Fibroblast of the conjunctiva (primary cell): ENCODE measurements at regions not wholly inside any gene's neighbourhood (a gene's known extent, or its start where the extent isn't known, plus 50 kb on each side); places are given as distances from the start of the nearest gene placed in this dataset.
A peak's percentile ranks its signal among the peaks of the same experiment; 100 is the strongest.

ENCODE experiments used
- DNase-seq: peaks from one replicate; pipeline ENCODE4 v3.0.0-alpha.2; 2010; ENCODE audit warnings: low read depth

DNA sequence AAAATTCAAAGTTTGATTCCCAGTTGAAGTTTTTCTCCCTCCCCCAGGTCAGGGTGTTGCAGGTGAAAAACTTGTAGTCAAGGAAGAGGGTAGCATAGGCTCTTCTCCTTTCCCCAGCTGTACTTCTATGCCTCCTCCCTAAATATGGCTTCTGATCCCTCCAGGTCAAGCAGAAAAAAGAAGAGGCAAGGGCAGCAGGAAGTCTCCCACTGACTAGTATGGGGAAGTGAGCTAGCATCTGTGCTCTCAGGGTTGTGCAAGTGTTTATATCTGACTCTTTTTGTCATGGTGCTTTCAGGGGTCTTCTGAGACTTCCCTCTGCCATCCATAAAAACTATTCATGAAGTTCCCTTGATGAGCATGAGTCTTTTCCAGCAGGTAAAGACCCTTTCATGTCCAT lies 76.0 kb downstream of the ATPSCKMT start:
- no peak for DNase-seq

DNA sequence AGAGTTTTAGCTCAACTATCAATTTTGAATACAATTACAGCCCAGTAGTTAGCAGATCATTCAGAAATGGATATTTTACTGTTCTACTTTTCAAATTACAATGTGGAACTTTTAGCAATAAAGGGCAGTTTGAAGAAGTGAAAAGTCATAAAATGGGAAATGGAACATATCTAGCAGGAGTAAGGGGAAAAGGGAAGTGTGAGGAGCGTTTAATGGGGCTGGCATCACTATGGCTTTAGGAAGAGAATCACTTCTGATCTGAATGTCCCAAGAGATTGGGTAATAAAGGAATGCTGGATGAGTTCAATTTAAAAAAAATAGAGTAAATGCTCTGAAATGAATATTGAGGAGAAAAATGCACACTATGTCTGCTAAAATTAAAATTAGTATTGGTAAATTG lies 77.4 kb downstream of the ATPSCKMT start:
- DNase-seq = no peak

DNA sequence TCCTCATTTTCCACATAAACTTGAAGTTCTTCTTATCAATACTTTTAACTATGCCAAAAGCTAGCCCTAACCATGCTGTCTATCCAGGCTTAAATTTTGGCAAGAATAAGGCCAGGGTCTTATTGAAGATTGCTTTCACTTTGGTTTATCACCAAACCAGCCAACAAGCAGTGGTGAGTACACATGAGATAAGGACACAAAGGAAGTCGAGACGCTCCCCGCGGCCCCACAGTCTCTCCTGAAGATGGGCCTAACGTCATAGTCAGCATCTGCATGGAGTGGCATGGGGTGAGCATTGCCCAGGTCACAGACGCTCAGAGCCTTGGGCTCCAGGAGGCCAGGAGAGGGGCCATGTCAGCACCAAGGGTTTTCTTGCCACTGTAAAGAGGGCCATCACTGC lies 80.3 kb downstream of the ATPSCKMT start:
- DNase-seq = no peak

GRCh38 chr5:10168254-10168653 lies 81.4 kb downstream of the ATPSCKMT start:
- DNase-seq = no peak

DNA sequence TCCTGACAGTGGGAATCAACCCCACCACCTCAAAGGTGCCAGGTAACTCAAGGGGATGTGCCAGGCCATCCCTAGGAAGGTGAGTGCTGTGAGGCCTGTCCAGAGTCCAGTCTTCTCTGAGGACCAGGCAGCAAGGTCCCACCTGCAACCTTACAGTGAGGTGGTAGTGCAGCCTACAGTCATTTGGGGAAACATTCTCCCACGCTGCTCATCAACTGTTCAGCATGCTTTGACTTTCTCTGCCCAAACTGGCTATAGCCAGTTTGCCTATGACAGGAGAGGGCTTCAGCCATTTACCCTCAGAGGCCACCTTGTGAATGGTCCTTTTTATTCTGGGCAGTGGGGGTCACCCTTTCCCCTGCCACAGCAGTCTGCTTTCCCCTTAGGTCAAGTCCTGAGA lies 81.9 kb downstream of the ATPSCKMT start:
- DNase-seq = no peak

DNA sequence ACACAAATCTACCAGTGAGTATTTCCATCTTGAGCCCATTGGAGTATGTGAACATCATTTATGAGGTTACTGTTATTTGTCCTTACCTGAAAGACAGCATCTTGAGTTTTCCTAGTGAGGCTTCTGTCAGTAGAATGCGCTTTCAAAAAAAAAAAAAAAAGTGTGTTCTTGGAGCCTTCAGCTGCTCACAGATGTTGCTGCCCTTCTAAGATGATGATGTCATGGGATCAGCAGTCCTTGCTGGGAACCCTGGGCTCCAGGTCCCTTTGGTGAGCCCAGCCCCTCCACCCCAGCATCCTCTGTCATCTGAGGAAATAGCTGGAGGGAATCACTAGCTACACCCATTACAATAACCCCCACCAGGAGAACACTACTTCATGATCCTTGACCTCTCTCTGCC lies 83.3 kb downstream of the ATPSCKMT start:
- DNase-seq = no peak

- no peak for DNase-seq
Observed at GRCh38 chr5:10162468-10162867, 87.2 kb downstream of the ATPSCKMT start.

- DNase-seq = no peak
Observed at GRCh38 chr5:10161778-10162177, 87.9 kb downstream of the ATPSCKMT start.

DNA sequence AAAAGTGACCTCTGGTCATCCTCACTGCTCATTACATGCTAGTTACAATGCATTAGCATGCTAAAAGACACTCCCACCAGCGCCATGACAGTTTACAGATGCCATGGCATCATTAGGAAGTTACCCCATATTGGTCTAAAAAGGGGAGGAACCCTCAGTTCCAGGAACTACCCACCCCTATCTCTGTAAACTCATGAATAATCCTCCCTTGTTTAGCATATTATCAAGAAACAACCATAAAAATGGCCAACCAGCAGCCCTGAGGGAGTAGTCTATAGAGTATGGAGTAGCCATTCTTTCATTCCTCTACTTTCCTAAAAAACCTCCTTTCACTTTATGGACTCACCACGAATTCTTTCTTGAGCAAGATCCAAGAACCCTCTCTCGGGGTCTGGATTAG lies 89.4 kb downstream of the ATPSCKMT start:
- no peak for DNase-seq

- no peak for DNase-seq
Observed at GRCh38 chr5:10158886-10159285, 90.8 kb downstream of the ATPSCKMT start.

DNA sequence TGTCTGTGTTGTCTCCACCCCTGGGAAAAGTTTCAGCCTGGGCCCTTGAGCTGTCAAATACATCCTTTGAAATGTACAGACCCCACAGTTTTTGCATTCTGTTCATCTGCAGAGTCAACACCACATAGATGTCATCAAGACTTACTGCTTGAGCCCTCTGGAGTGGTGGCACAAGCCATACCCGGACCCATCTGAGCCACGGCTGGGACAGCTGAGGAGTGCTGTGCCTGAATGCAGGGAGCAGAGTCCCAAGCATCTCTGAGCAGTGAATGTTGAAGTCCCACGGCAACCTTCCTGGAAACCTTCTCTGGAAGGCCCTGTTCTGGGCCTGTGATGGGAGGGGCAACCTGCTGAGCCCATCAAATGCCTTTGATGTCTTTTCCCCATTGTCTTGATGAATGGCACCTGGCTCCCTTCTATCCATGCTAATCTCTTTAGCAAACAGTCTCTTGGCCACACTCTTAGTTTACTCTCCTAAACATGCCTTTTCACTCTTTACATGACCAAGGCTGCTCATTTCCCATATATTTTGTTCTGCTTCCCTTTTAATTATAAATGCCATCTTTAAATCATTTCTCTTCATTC lies 92.5 kb downstream of the ATPSCKMT start:
- DNase-seq = no peak

DNA sequence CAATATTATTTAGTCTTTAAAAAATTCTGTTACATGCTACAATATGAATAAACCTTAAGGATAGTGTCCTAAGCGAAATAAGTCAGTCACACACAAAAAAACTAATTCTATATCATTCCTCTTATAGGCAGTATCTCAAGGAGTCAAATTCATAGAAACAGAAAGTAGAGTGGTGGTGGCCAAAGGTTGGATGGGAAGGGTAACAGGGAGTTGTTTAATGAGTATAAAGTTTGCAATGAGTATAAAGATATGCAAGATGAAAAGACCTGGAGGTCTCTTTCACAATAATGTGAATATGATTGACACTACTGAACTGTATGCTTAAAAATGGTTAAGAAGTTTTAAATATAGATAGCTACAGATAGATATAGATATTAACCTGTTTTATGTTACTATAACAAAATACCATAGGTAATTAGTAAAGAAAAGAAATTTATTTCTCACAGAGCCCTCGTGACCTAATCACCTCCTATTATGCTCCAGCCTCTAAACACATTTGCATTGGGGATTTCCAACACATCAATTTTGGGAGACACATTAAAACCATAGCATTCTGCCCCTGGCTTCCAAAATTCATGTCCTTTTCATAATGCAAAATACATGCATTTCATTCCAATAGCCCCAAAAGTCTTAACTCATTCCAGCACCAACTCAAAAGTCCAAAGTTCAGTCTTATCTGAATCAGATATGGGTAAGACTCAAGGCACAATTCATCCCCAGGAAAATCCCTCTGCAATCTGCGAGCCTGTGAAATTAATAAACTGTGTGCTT lies 93.6 kb downstream of the ATPSCKMT start:
- no peak for DNase-seq

DNA sequence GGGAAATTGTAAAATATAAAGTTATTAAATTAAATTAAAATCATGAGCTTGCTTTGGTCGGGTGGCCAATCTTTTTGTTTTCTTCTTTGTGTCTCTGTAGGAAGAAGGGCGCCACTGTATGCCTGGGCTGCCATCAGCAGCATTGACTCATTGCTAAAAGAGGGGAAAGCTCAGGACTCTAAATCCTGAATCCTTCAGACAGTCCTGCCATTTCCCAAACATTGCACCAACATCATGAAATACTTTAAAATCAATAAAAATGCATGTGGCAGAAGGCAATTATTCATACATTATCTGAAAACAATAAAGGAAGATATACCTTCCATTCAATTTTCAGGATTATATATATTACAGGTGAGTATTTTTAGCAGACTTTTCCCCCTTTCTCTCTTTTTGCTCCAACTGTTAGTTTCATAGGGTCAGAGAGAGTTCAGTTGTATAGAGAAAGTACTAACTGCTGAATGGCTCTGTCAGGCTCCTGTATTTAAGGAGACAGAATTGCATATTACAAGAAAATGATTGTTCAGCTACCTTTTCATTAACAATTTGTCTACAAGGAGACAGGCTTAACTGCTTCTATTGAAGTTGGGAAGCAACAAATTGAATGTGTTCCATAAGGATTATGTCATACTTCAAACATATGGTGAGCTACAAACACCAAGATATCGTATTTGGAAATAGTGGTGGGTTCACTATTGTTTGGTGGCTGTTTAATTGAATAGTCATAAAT lies 95.7 kb downstream of the ATPSCKMT start:
- no peak for DNase-seq

DNA sequence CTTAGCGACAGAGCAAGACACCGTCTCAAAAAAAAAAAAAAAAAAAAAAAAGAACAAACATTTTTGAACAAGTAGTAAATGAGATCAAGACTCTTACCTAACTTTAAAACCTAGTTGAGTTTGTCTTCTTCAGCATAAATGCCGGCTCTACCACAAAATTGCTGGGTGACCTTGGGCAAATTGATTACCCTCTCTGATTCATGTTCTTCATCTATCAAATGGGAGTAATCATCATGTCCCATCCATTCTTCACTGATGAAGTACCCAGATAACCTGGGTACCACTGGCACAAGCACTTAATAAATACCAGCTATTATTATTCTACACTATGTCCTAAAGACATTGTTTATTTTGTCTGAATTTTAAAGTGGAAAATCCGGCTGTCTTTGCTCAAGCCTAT lies 96.3 kb downstream of the ATPSCKMT start:
- no peak for DNase-seq

- no peak for DNase-seq
Observed at GRCh38 chr5:10151656-10152055, 98.0 kb downstream of the ATPSCKMT start.

GRCh38 chr5:10149911-10150310 lies 99.8 kb downstream of the ATPSCKMT start:
- no peak for DNase-seq

DNA sequence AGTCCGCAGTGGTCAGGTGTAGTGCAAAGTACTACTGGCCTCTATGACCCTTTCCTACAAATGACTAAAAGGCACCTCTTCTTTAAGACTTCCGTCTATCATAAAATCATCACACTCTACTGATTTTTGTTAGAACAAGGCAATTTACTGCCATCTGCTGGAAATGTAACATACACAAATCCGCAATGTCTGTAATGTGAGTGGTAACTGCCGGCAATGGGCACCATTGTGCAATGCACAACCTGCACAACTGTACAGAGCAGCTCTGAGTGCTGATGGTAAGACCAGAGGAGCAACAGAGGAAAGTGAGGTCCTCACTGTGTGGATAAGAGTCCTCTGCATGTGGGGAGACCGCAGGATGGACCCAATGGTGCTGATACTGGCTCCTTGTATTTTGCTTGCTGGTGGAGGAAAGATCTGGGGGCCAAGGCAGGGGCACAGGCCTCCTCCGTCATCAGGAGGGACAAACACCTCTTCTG lies 103.7 kb downstream of the ATPSCKMT start:
- peak; percentile 30 for DNase-seq

- DNase-seq = no peak
Observed at GRCh38 chr5:10144040-10144439, 105.6 kb downstream of the ATPSCKMT start.

DNA sequence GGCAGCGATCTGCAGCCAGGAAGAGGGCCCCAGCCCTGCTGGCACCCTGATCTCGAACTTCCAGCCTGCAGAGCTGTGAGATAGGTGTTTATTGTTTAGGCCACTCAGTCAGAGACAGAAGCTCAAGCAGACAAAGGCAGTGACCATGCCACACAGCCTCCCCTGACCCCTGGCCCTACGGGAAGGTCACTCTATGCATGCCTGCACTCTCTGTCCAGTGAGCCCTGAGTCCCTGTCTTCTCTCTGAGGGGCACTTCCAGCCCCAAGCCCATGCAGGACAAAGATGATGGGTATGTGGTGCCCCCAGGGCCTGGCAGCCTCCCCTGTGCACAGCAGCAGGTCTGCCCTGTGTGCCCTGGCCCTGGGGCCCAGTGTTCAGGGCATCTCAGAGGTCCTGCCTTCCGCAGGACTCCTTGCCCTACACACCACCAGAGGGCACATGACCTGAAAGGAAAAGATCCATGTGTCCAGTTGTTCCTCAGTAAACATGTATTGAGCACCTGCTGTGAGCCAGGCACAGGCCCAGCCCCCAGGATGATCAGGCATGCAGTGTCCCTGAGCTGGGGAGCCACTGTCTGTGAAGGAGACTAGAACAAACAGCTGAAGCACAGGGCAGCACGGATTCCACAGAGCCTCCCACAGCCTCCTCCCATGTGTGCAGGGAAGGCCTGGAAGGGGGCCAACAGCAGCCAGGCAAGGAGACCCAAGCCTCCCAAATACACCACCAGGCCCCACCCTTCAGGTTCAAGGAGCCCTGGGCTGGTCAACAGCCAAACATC lies 109.3 kb downstream of the ATPSCKMT start:
- no peak for DNase-seq

DNA sequence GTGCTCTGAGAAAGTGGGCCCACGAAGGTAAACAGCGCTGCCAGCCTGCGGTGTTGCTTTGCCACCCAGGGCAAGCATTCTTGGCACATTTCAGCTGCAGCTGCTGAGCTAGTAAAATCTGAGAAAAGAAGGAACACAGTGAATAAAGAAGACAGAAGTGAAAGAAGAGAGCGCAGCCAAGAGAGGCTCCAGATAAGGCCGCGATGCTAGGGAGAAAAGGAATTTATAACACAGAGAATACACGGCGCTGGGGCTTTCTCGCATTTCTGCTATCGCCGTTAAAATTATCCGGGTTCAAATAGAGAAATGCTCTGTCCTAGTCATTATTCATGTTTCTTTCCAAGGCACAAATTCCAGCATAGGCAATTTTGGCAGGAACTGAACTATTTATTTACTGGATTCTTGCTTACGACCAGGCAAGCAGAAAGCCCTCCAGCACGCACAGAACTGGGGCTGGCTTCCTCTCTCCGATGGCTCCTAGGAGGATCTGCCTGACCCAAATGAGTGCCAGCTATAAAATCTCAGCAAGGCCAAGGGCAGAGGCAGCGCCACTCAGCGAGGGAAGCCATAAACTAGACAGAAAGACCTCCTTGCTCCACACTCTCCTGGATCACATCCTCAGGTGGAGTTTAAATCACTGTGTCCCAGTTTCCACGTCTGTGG lies 111.2 kb downstream of the ATPSCKMT start:
- no peak for DNase-seq

- no peak for DNase-seq
Observed at GRCh38 chr5:10133830-10134229, 115.9 kb downstream of the ATPSCKMT start.

- DNase-seq = no peak
Observed at GRCh38 chr5:10130881-10131280, 118.8 kb downstream of the ATPSCKMT start.
